Esophagus squamous epithelium (tissue), 5 donors: ENCODE measurements at regions not wholly inside any gene's neighbourhood (a gene's known extent, or its start where the extent isn't known, plus 50 kb on each side); places are given as distances from the start of the nearest gene placed in this dataset.

ENCODE experiments used
- DNase-seq: peaks from one replicate; lab custom pipeline; 2025; lab: John Stamatoyannopoulos, UW
- H3K27ac ChIP-seq, 4 donors: fragments of 200-600 bp; sonication (generic); one replicate each; pipeline ENCODE4 v1.5.1; 2016 to 2019; ENCODE audit warnings: mild to moderate bottlenecking in 1 of 4
- H3K27me3 ChIP-seq, 4 donors: fragments of 200-600 bp; sonication (generic); 1 replicate in 3 of 4; 2 replicates in 1 of 4; pipeline versions ENCODE4 v1.5.1 to v1.6.0; 2017 to 2021; ENCODE audit warnings: antibody characterized with exemption in 1 of 4
- H3K36me3 ChIP-seq, 3 donors: fragments of 200-600 bp; sonication (generic); one replicate each; pipeline ENCODE4 v1.5.1; 2016 to 2019
- H3K4me1 ChIP-seq, 3 donors: fragments of 200-600 bp; sonication (generic); one replicate each; pipeline ENCODE4 v1.5.1; 2017 to 2019
- H3K4me3 ChIP-seq, 4 donors: fragments of 200-600 bp; sonication (generic); 1 replicate in 3 of 4; 2 replicates in 1 of 4; pipeline ENCODE4 v1.5.1; 2016 to 2019; ENCODE audit warnings: mild to moderate bottlenecking in 2 of 4, moderate library complexity in 1 of 4
- H3K9me3 ChIP-seq, 3 donors: fragments of 200-600 bp; sonication (generic); one replicate each; pipeline ENCODE4 v1.5.1; 2016 to 2019
- CTCF ChIP-seq, 6 experiments: fragments of 450-650 bp in 4 of 6; fragments of 200-600 bp in 2 of 6; sonication (generic) in 2 of 6; IDR thresholded peaks; one replicate each; pipeline ENCODE4 v1.5.1; 2016 to 2019; ENCODE audit warnings: antibody characterized with exemption in 6 of 6, mild to moderate bottlenecking in 4 of 6, moderate library complexity in 4 of 6
- POLR2A ChIP-seq, 4 donors: fragments of 450-650 bp; IDR thresholded peaks; one replicate each; pipeline ENCODE4 v1.6.1; 2017; ENCODE audit warnings: antibody characterized with exemption in 4 of 4, mild to moderate bottlenecking in 4 of 4, moderate library complexity in 3 of 4
- WGBS, 2 donors: methylation state at CpG; one replicate each; pipeline ENCODE4 v1.1.5; 2018; 5-methylcytosine and 5-hydroxymethylcytosine counted together
- intact Hi-C: fragments of 100-400 bp; cut with DNase I; formaldehyde crosslinking; loops from one replicate; pipeline ENCODE4 v1.15.0; 2022
- donor health status: DM: yes; HTN: yes; CAD: no.

- intact Hi-C loops, result no loop called here
- WGBS, 2 donors, result 64 to 82% methylated on average over 6 of the region's 6 CpGs
These were observed 126.0 kb upstream of the CAMK1G start for GRCh38 chr1:209457401-209458125.

GRCh38 chr1:209458921-209459320 lies 124.6 kb upstream of the CAMK1G start:
- H3K9me3 ChIP-seq, result peaks cover 0 to 15% (median 4%) of the 10 kb centered on the region in 3 donors
- intact Hi-C loops, result no loop called here
- H3K36me3 ChIP-seq, result no peaks in the 10 kb centered on the region
- no peaks in the 10 kb centered on the region for H3K4me1 ChIP-seq
- H3K27me3 ChIP-seq, result no peaks in the 10 kb centered on the region
- H3K27ac ChIP-seq, result no peak overlapping the region
- no peak overlapping the region for H3K4me3 ChIP-seq
- TF ChIP-seq CTCF (IDR thresholded peaks at IDR 0.05), result no peak
- TF ChIP-seq POLR2A (IDR thresholded peaks at IDR 0.05), result no peak
- no peak for DNase-seq
- WGBS, 2 donors, result 60 to 67% methylated on average over 3 of the region's 3 CpGs

More at GRCh38 chr1:209457401-209458125, 126.0 kb upstream of the CAMK1G start:
- H3K9me3 ChIP-seq, result peaks cover 0 to 14% (median 4%) of the 10 kb centered on the region in 3 donors
- no peak for DNase-seq
- no peak for TF ChIP-seq CTCF (IDR thresholded peaks at IDR 0.05)
- TF ChIP-seq POLR2A (IDR thresholded peaks at IDR 0.05), result no peak
- no peaks in the 10 kb centered on the region for H3K27me3 ChIP-seq
- H3K4me3 ChIP-seq, result no peak overlapping the region
- no peaks in the 10 kb centered on the region for H3K36me3 ChIP-seq
- no peaks in the 10 kb centered on the region for H3K4me1 ChIP-seq
- H3K27ac ChIP-seq, result no peak overlapping the region

- intact Hi-C loops, result no loop called here
- H3K27ac ChIP-seq, result no peak overlapping the region
- TF ChIP-seq CTCF (IDR thresholded peaks at IDR 0.05) (no peak), POLR2A (IDR thresholded peaks at IDR 0.05) (no peak)
- H3K4me1 ChIP-seq, result no peaks in the 10 kb centered on the region
- no peaks in the 10 kb centered on the region for H3K27me3 ChIP-seq
- no peak overlapping the region for H3K4me3 ChIP-seq
- no peaks in the 10 kb centered on the region for H3K36me3 ChIP-seq
- peaks cover 0 to 15% (median 4%) of the 10 kb centered on the region in 3 donors for H3K9me3 ChIP-seq
- DNase-seq, result no peak
These were observed 122.3 kb upstream of the CAMK1G start for GRCh38 chr1:209461168-209461567.

GRCh38 chr1:209462433-209462832 lies 121.1 kb upstream of the CAMK1G start:
- Histone ChIP-seq H3K4me3 (no peak overlapping the region), H3K9me3 (peaks cover 0 to 15% (median 4%) of the 10 kb centered on the region in 3 donors), H3K27me3 (no peaks in the 10 kb centered on the region), H3K27ac (no peak overlapping the region), H3K4me1 (no peaks in the 10 kb centered on the region), H3K36me3 (no peaks in the 10 kb centered on the region)
- TF ChIP-seq POLR2A (IDR thresholded peaks at IDR 0.05) (no peak), CTCF (IDR thresholded peaks at IDR 0.05) (no peak)
- DNase-seq, result no peak
- intact Hi-C loops, result no loop called here

- no peaks in the 10 kb centered on the region for H3K4me1 ChIP-seq
- H3K9me3 ChIP-seq, result peaks cover 0 to 15% (median 4%) of the 10 kb centered on the region in 3 donors
- TF ChIP-seq CTCF (IDR thresholded peaks at IDR 0.05) (no peak), POLR2A (IDR thresholded peaks at IDR 0.05) (no peak)
- no peaks in the 10 kb centered on the region for H3K36me3 ChIP-seq
- H3K4me3 ChIP-seq, result no peak overlapping the region
- H3K27me3 ChIP-seq, result no peaks in the 10 kb centered on the region
- 69 to 96% methylated on average over 1 of the region's 1 CpG for WGBS, 2 donors
- H3K27ac ChIP-seq, result no peak overlapping the region
- DNase-seq, result no peak
- intact Hi-C loops, result no loop called here
These were observed 120.1 kb upstream of the CAMK1G start for GRCh38 chr1:209463441-209463840.
